Bronchial epithelial cell (primary cell): ENCODE measurements at regions not wholly inside any gene's neighbourhood (a gene's known extent, or its start where the extent isn't known, plus 50 kb on each side); places are given as distances from the start of the nearest gene placed in this dataset.

Experiments
- DNase-seq: peaks from one replicate; pipeline ENCODE4 v3.0.0-alpha.2; 2010; ENCODE audit warnings: low read depth
- FAIRE-seq: peaks from 2 replicates; lab custom pipeline; 2011; peaks lifted over from hg19 to GRCh38; lab: Jason Lieb, UNC
- H3K27me3 ChIP-seq: 2 replicates; pipeline ENCODE4 v1.5.1; 2011; ENCODE audit warnings: low read length; ENCODE audit not compliant: control insufficient read depth, insufficient read depth
- H3K36me3 ChIP-seq: 2 replicates; pipeline ENCODE4 v1.5.1; 2011; ENCODE audit warnings: low read length; ENCODE audit not compliant: control insufficient read depth, insufficient read depth
- H3K4me3 ChIP-seq: 2 replicates; pipeline ENCODE4 v1.5.1; 2011; ENCODE audit warnings: mild to moderate bottlenecking, low read depth, low read length, control low read depth
- CTCF ChIP-seq: IDR thresholded peaks from 2 replicates; pipeline ENCODE4 v1.5.1; 2011; ENCODE audit warnings: mild to moderate bottlenecking, moderate library complexity, low read length, control low read depth, inconsistent platforms; ENCODE audit not compliant: insufficient read depth, severe bottlenecking

DNA sequence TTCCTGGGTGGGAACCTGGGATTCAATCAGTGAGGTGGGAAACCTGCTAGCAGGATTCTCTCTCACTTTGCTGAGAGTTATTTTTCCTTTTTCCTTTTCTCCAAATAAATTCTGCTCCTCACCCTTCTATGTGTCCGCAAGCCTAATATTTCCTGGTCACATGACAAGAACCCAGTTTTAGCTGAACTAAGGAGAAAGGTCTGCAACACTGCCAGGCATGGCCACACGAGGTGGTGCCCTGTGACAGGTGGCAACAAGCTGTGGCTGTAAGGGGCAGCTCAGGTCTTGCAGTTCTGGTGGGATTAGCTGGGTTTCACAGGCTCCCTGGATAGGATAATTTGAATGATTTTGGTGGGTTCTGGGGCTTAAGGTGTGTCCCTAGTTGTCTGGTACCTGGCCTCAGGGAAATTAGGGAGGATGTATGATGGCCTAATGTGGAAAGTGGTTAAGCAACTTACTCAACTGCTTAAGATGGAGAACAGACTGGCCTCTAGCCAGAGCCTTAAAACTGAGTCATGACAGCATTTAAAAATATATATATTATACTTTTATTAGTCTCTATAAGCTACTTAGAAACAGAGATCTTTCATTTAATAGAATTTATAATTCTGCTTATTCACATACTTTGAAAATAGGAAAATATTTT, 215.0 kb downstream of the IL15 start:
- DNase-seq = peak; percentile 59
- FAIRE-seq = no peak
- Histone ChIP-seq H3K36me3 (no peaks in the 10 kb centered on the region), H3K27me3 (no peaks in the 10 kb centered on the region), H3K4me3 (no peak overlapping the region)
- TF ChIP-seq CTCF = no peak

- Histone ChIP-seq H3K27me3 (no peaks in the 10 kb centered on the region), H3K4me3 (no peak overlapping the region), H3K36me3 (no peaks in the 10 kb centered on the region)
- TF ChIP-seq CTCF = no peak
- no peak for FAIRE-seq
- peak; percentile 18 for DNase-seq
Measured at GRCh38 chr4:141853091-141853764, 216.8 kb downstream of the IL15 start.

DNA sequence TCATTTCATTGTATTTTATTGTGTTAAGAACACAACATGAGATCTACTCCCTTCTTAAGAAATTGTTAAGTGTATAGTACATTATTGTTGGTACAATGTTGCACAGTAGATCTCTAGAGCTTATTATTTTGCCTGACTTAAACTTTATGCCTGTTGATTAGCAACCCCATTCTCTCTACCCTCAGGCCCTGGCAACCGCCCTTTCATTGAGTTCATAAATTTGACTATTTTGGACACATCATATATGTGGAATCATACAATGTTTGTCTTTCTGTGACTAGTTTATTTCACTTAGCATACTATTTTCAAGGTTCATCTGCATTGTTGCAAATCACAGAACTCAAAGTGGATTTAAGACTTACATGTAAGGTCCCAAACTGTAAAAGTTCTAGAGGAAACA, 222.1 kb downstream of the IL15 start:
- no peaks in the 10 kb centered on the region for H3K36me3 ChIP-seq
- FAIRE-seq = no peak
- no peak for TF ChIP-seq CTCF
- H3K4me3 ChIP-seq = no peak overlapping the region
- DNase-seq = no peak
- H3K27me3 ChIP-seq = no peaks in the 10 kb centered on the region

DNA sequence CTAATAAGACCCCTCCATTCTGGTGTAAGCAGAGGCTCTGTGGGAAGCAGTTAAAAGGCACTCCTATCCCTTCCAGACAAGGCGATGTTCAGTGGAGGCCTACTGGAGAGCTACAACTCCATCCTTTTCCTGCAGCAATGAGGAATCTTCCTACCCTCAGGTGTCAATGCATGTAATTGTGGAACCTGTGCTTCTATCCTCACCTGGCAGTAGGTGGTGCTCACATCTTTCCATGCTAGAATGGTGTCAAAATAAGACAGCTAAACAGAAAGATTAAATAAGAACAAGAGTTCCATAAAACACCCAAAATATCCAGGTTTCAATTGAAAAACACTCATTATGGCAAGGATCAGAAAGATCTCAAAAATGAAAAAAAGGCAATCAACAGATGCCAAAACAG, 224.6 kb downstream of the IL15 start:
- Histone ChIP-seq H3K36me3 (no peaks in the 10 kb centered on the region), H3K27me3 (no peaks in the 10 kb centered on the region), H3K4me3 (no peak overlapping the region)
- TF ChIP-seq CTCF = peak; percentile 29
- no peak for FAIRE-seq
- peak; percentile 23 for DNase-seq

- DNase-seq (no peak), FAIRE-seq (no peak)
- H3K36me3 ChIP-seq = no peaks in the 10 kb centered on the region
- no peaks in the 10 kb centered on the region for H3K27me3 ChIP-seq
- TF ChIP-seq CTCF = no peak
- H3K4me3 ChIP-seq = no peak overlapping the region
Measured at GRCh38 chr4:141870152-141870551, 233.8 kb downstream of the IL15 start.
